ENCODE measurements at regions not wholly inside any gene's neighbourhood (a gene's known extent, or its start where the extent isn't known, plus 50 kb on each side); places are given as distances from the start of the nearest gene placed in this dataset.
"Not testable (repeated sequence)": the region's sequence is repeated elsewhere in the genome, so short reads cannot be mapped to it uniquely, and the experiment has no call there.

- no peak for ATAC-seq (replicated peaks in 6 of 8)
- H3K4me1 ChIP-seq (replicated peaks in 1 of 2), result peaks cover 0 to 2% of the 10 kb centered on the region in 2 donors
- 0 to 100% (median 50%) methylated on average over 1 of the region's 1 CpG; no CpG with 5 or more reads in 3 of the 10 experiments for WGBS, 10 experiments
- no peak overlapping the region for H3K4me3 ChIP-seq
- in situ Hi-C loops (cut with MboI; ENCODE audit: low pct_unique_long_range_greater_than_20kb in 2 of 9, low sequenced_read_pairs in 9 of 9, unreplicated experiment in 9 of 9), result no loop called here
- no peak overlapping the region for H3K27ac ChIP-seq
Observed at GRCh38 chr10:81722399-81722798, 152.6 kb upstream of the NRG3 start.

DNA sequence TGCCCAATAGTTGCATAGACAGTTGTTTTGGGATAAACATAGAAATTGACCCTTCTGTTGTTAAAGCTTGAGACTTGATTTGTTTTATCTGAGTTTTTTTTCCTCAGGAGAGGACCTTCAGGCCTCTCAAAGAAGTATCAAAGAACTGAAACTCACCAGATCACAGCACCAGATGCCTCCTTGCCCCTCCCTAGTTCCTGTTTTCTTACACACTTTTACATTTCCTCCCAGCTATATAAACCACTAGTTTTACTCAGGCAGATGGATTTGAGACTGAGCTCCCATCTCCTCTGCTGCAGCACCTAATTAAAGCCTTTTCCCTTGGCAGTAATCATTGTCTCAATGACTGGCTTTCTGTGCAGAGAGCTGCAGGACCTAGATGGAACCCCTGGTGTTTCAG, 150.6 kb upstream of the NRG3 start:
- peaks cover 0 to 2% of the 10 kb centered on the region in 2 donors for H3K4me1 ChIP-seq (replicated peaks in 1 of 2)
- ATAC-seq (replicated peaks in 6 of 8), result no peak
- no peak overlapping the region for H3K4me3 ChIP-seq
- H3K27ac ChIP-seq, result no peak overlapping the region
- in situ Hi-C loops (cut with MboI; ENCODE audit: low pct_unique_long_range_greater_than_20kb in 2 of 9, low sequenced_read_pairs in 9 of 9, unreplicated experiment in 9 of 9), result no loop called here

DNA sequence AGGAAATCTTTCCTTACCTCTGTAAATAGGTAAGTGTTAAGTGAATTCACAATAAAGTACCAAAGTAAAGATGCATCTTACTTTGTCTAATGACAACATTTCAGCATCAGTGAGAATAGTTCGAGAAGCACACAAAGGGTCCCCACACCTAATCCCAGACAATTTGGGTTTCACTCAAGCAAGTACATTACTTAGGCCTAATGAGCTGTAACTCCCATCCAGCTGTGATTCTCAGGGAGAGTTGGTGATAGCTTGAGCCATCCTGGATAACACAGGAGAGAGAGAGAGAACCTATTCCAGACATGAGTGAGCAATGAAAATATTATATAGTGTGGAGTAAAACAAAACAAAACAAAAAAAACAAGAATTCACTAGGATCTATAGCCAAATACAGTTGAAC, 149.1 kb upstream of the NRG3 start:
- in situ Hi-C loops (cut with MboI; ENCODE audit: low pct_unique_long_range_greater_than_20kb in 2 of 9, low sequenced_read_pairs in 9 of 9, unreplicated experiment in 9 of 9), result no loop called here

GRCh38 chr10:81728692-81729091, 146.3 kb upstream of the NRG3 start:
- WGBS, 10 experiments, result 0 to 20% (median 17%) methylated on average over 1 of the region's 1 CpG; no CpG with 5 or more reads in 6 of the 10 experiments
- in situ Hi-C loops (cut with MboI; ENCODE audit: low pct_unique_long_range_greater_than_20kb in 2 of 9, low sequenced_read_pairs in 9 of 9, unreplicated experiment in 9 of 9), result no loop called here
- H3K4me3 ChIP-seq, result no peak overlapping the region
- H3K4me1 ChIP-seq (replicated peaks in 1 of 2), result peaks cover 0 to 2% of the 10 kb centered on the region in 2 donors
- no peak overlapping the region for H3K27ac ChIP-seq
- ATAC-seq (replicated peaks in 6 of 8), result no peak

More for the DNA sequence above, 149.1 kb upstream of the NRG3 start:
- no peak for ATAC-seq (replicated peaks in 6 of 8)
- Histone ChIP-seq H3K4me1 (replicated peaks in 1 of 2) (peaks cover 0 to 2% of the 10 kb centered on the region in 2 donors), H3K27ac (no peak overlapping the region), H3K4me3 (no peak overlapping the region)
- WGBS, 10 experiments, result 0 to 88% (median 67%) methylated on average over 1 of the region's 1 CpG; no CpG with 5 or more reads in 3 of the 10 experiments

GRCh38 chr10:81730891-81731290, 144.1 kb upstream of the NRG3 start:
- Histone ChIP-seq H3K4me1 (replicated peaks in 1 of 2) (peaks cover 0 to 2% of the 10 kb centered on the region in 2 donors), H3K4me3 (no peak overlapping the region), H3K27ac (no peak overlapping the region)
- in situ Hi-C loops (cut with MboI; ENCODE audit: low pct_unique_long_range_greater_than_20kb in 2 of 9, low sequenced_read_pairs in 9 of 9, unreplicated experiment in 9 of 9), result no loop called here
- 0% methylated on average over 1 of the region's 1 CpG; no CpG with 5 or more reads in 9 of the 10 experiments for WGBS, 10 experiments
- no peak for ATAC-seq (replicated peaks in 6 of 8)

DNA sequence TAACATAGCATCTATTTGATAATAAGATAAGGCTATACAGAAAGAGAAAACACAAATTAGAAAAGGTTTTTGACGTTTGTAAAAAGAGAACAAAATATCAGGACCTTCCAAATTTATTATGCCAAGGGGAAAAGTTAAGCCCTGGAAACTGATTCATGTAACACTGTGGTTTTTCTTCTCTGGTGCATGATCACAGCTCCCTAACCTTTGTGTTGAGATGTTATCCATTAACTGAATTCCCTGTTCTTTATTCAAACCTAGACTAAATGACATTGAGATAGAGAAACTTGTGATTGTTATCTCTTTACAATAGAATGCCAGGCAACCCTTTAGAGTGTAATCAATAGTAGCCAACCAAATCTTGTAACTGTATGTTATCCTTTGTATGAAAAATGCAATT, 141.5 kb upstream of the NRG3 start:
- WGBS, 10 experiments, result 0 to 15% (median 0%) methylated on average over 1 of the region's 1 CpG
- in situ Hi-C loops (cut with MboI; ENCODE audit: low pct_unique_long_range_greater_than_20kb in 2 of 9, low sequenced_read_pairs in 9 of 9, unreplicated experiment in 9 of 9), result no loop called here
- no peak overlapping the region for H3K4me3 ChIP-seq
- no peak overlapping the region for H3K27ac ChIP-seq
- no peak for ATAC-seq (replicated peaks in 6 of 8)
- no peaks in the 10 kb centered on the region for H3K4me1 ChIP-seq (replicated peaks in 1 of 2)

- ATAC-seq (replicated peaks in 6 of 8); H3K4me3 ChIP-seq; H3K27ac ChIP-seq; H3K4me1 ChIP-seq (replicated peaks in 1 of 2); in situ Hi-C loops (cut with MboI; ENCODE audit: low pct_unique_long_range_greater_than_20kb in 2 of 9, low sequenced_read_pairs in 9 of 9, unreplicated experiment in 9 of 9): not testable (repeated sequence)
- 0 to 100% (median 20%) methylated on average over 1 to 2 of the region's 9 CpGs; no CpG with 5 or more reads in 7 of the 10 experiments for WGBS, 10 experiments
Observed at GRCh38 chr10:81735167-81735566, 139.8 kb upstream of the NRG3 start.

DNA sequence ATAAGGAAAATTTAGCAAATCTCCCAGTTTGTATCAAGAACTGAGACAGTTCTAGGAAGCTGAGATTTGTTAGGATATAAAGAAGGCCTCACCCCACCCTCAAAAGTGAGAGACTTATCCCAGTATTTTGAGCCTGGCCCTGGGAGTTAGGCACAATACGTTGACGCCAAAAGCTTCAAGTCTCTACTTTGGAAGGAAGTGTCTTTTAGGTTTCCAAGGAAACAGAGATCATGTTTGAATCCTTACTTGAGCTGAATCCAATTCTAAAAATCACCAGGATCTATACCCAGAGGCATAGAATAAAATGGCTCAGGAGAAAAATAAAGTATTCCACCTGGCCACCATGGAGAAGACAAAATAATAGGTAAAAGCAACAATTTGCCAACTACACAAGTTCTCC, 115.9 kb upstream of the NRG3 start:
- no peak for ATAC-seq (replicated peaks in 6 of 8)
- no peak overlapping the region for H3K27ac ChIP-seq
- H3K4me3 ChIP-seq, result no peak overlapping the region
- in situ Hi-C loops (cut with MboI; ENCODE audit: low pct_unique_long_range_greater_than_20kb in 2 of 9, low sequenced_read_pairs in 9 of 9, unreplicated experiment in 9 of 9), result no loop called here
- H3K4me1 ChIP-seq (replicated peaks in 1 of 2), result no peaks in the 10 kb centered on the region
- WGBS, 10 experiments, result 0 to 100% (median 67%) methylated on average over 2 of the region's 2 CpGs; no CpG with 5 or more reads in 1 of the 10 experiments

GRCh38 chr10:81784111-81784597, 90.8 kb upstream of the NRG3 start:
- Histone ChIP-seq H3K27ac (no peak overlapping the region), H3K4me1 (replicated peaks in 1 of 2) (no peaks in the 10 kb centered on the region), H3K4me3 (no peak overlapping the region)
- in situ Hi-C loops (cut with MboI; ENCODE audit: low pct_unique_long_range_greater_than_20kb in 2 of 9, low sequenced_read_pairs in 9 of 9, unreplicated experiment in 9 of 9), result no loop called here
- no peak for ATAC-seq (replicated peaks in 6 of 8)
- 40 to 100% (median 67%) methylated on average over 1 to 5 of the region's 31 CpGs; no CpG with 5 or more reads in 6 of the 10 experiments for WGBS, 10 experiments

GRCh38 chr10:81792729-81793128, 82.3 kb upstream of the NRG3 start:
- Histone ChIP-seq H3K27ac (no peak overlapping the region), H3K4me3 (no peak overlapping the region), H3K4me1 (replicated peaks in 1 of 2) (no peaks in the 10 kb centered on the region)
- in situ Hi-C loops (cut with MboI; ENCODE audit: low pct_unique_long_range_greater_than_20kb in 2 of 9, low sequenced_read_pairs in 9 of 9, unreplicated experiment in 9 of 9), result no loop called here
- ATAC-seq (replicated peaks in 6 of 8), result no peak
- 0 to 100% (median 30%) methylated on average over 2 of the region's 2 CpGs; no CpG with 5 or more reads in 2 of the 10 experiments for WGBS, 10 experiments

DNA sequence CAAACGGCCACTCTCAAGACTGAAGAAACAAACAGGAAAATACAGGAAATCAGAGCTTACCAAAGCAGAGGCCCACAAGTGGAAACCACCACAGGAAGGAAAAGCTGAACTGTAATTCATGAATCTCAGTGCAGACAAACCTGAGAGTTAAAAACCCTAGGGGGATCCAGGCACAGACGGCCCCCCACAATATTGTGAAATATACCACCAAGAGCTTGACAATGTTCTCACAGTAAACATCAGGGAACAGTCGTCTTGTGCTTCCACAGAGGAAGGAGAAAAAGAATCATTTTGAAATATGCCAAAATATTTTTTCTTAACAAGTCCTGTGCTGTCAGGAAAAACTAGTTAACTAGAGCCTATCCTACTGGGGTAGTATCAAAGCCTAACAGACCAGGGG, 68.2 kb upstream of the NRG3 start:
- Histone ChIP-seq H3K27ac (no peak overlapping the region), H3K4me1 (replicated peaks in 1 of 2) (no peaks in the 10 kb centered on the region), H3K4me3 (no peak overlapping the region)
- no peak for ATAC-seq (replicated peaks in 6 of 8)
- in situ Hi-C loops (cut with MboI; ENCODE audit: low pct_unique_long_range_greater_than_20kb in 2 of 9, low sequenced_read_pairs in 9 of 9, unreplicated experiment in 9 of 9), result no loop called here
- 0 to 74% (median 29%) methylated on average over 1 to 3 of the region's 3 CpGs; no CpG with 5 or more reads in 2 of the 10 experiments for WGBS, 10 experiments

- ATAC-seq (replicated peaks in 6 of 8), result no peak
- no peaks in the 10 kb centered on the region for H3K4me1 ChIP-seq (replicated peaks in 1 of 2)
- in situ Hi-C loops (cut with MboI; ENCODE audit: low pct_unique_long_range_greater_than_20kb in 2 of 9, low sequenced_read_pairs in 9 of 9, unreplicated experiment in 9 of 9), result no loop called here
- WGBS, 10 experiments, result 0 to 100% (median 79%) methylated on average over 1 to 2 of the region's 2 CpGs; no CpG with 5 or more reads in 1 of the 10 experiments
- H3K4me3 ChIP-seq, result no peak overlapping the region
- H3K27ac ChIP-seq, result no peak overlapping the region
Observed at GRCh38 chr10:81814842-81815241, 60.2 kb upstream of the NRG3 start.

DNA sequence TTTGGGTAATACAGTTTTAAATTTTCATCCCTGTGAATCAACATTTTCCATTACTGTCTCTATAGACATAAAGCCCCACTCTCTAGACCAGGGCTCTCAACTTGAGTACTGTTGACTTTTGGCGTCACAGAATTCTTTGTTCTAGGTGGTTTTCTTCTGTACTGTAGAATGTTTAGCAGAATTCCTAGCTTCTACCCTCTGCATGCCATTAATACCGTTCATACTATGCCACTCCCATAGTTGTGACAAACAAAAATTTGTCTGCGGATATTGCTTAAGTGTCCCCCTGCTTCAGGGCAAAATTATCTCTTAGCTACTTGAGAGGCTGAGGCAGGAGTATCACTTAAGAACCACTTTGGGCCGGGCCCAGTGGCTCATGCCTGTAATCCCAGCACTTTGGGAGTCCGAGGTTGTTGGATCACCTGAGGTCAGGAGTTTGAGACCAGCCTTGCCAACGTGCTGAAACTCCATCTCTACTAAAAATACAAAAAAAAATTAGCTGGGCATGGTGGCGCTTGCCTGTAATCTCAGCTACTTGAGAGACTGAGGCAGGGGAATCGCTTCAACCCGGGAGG, 57.3 kb upstream of the NRG3 start:
- H3K27ac ChIP-seq, result no peak overlapping the region
- H3K4me3 ChIP-seq, result no peak overlapping the region
- no peaks in the 10 kb centered on the region for H3K4me1 ChIP-seq (replicated peaks in 1 of 2)
- no peak for ATAC-seq (replicated peaks in 6 of 8)
- in situ Hi-C loops (cut with MboI; ENCODE audit: low pct_unique_long_range_greater_than_20kb in 2 of 9, low sequenced_read_pairs in 9 of 9, unreplicated experiment in 9 of 9), result no loop called here
- 20 to 98% (median 79%) methylated on average over 1 to 9 of the region's 9 CpGs for WGBS, 10 experiments

DNA sequence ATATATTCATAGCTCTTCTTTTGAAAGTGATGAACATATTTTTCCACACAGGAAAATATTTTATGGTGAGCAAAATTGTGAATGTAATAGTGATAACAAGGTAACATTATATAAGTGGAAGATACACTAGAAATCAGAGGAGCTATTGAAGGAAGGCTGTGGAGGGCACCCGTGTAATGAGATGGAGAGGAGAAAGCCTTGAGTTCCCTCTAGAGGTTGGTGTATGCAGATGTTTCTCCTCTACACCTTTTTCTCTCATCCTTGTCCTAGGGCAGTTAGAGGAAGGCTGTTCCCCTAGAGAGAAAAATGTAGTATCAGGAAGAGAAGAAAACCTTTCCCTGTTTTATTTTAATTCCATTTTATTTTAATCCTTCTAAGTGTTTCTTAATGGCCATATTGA, 54.6 kb upstream of the NRG3 start:
- no peak for ATAC-seq (replicated peaks in 6 of 8)
- 0% methylated on average over 1 of the region's 1 CpG; no CpG with 5 or more reads in 9 of the 10 experiments for WGBS, 10 experiments
- Histone ChIP-seq H3K27ac (no peak overlapping the region), H3K4me1 (replicated peaks in 1 of 2) (no peaks in the 10 kb centered on the region), H3K4me3 (no peak overlapping the region)
- in situ Hi-C loops (cut with MboI; ENCODE audit: low pct_unique_long_range_greater_than_20kb in 2 of 9, low sequenced_read_pairs in 9 of 9, unreplicated experiment in 9 of 9), result no loop called here

Data from motor neuron (in vitro differentiated cells).